Tibial nerve (tissue), 3 donors: ENCODE measurements at regions not wholly inside any gene's neighbourhood (a gene's known extent, or its start where the extent isn't known, plus 50 kb on each side); places are given as distances from the start of the nearest gene placed in this dataset.

Source experiments
- POLR2A ChIP-seq, 2 donors: fragments of 450-650 bp; IDR thresholded peaks; one replicate each; pipeline ENCODE4 v1.6.1; 2017; ENCODE audit warnings: antibody characterized with exemption in 2 of 2, mild to moderate bottlenecking in 2 of 2, moderate library complexity in 2 of 2
- TF ChIP-seq, protein P1 (sequence below), 5 experiments: fragments of 200-600 bp in 3 of 5; fragments of 450-650 bp in 2 of 5; sonication (generic) in 3 of 5; IDR thresholded peaks; one replicate each; pipeline ENCODE4 v1.5.1; 2016 to 2019; ENCODE audit warnings: antibody characterized with exemption in 5 of 5, mild to moderate bottlenecking in 3 of 5, moderate library complexity in 2 of 5

DNA sequence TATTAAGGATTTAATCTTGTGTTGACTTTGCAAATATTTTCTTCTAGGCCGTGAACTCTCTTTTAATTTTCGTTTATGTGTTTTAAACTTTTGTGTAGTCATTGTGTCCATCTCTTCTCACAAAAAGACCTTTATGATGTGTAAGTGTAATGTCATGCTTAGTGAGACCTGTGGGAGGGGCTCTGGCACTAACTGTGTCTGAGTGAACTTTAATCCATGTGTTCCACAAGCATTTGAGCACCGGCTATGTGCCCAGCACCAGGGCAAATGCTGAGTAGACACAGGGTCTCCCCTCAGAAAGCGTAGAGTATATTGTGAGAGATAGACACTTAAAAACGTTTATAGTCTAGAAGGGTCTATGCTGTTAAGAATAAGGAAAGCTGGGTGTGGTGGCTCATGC is 272.6 kb upstream of the TUT7 start:
- TF ChIP-seq, protein P1, sequence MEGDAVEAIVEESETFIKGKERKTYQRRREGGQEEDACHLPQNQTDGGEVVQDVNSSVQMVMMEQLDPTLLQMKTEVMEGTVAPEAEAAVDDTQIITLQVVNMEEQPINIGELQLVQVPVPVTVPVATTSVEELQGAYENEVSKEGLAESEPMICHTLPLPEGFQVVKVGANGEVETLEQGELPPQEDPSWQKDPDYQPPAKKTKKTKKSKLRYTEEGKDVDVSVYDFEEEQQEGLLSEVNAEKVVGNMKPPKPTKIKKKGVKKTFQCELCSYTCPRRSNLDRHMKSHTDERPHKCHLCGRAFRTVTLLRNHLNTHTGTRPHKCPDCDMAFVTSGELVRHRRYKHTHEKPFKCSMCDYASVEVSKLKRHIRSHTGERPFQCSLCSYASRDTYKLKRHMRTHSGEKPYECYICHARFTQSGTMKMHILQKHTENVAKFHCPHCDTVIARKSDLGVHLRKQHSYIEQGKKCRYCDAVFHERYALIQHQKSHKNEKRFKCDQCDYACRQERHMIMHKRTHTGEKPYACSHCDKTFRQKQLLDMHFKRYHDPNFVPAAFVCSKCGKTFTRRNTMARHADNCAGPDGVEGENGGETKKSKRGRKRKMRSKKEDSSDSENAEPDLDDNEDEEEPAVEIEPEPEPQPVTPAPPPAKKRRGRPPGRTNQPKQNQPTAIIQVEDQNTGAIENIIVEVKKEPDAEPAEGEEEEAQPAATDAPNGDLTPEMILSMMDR (IDR thresholded peaks at IDR 0.05), result no peak
- no peak for TF ChIP-seq POLR2A (IDR thresholded peaks at IDR 0.05)
